HG03159 (cell line): ENCODE measurements at regions not wholly inside any gene's neighbourhood (a gene's known extent, or its start where the extent isn't known, plus 50 kb on each side); places are given as distances from the start of the nearest gene placed in this dataset.
"Not testable (repeated sequence)": the region's sequence is repeated elsewhere in the genome, so short reads cannot be mapped to it uniquely, and the experiment has no call there.

Source experiments
- ATAC-seq: cut with Tn5 transposase; IDR thresholded peaks from one replicate; pipeline ENCODE4 v1.9.1; 2021; ENCODE audit warnings: mild to moderate bottlenecking, moderate library complexity; ENCODE audit not compliant: unreplicated experiment

GRCh38 chr9:81037889-81038288, 651.5 kb downstream of the TLE1 start:
- ATAC-seq: no peak

GRCh38 chr9:81035601-81036000, 653.7 kb downstream of the TLE1 start:
- no peak for ATAC-seq

DNA sequence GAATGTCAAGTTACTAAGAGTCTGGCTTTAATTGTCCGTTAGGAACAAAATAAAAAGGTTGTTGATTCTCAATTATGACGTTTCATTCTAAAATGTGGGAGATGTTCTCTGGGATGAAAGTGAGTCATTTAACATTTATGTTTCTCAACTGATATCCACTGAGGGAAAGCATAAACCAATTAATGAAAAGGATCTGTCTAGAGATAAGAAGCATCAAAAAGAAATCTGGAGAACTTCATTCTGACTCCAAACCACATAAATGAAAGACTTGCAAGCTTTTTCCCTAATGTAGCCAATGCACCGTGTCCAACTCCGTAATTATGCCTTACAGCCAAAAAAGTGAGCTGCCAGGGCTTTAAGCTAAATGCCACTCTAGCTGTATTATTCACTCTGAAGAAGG, 654.2 kb downstream of the TLE1 start:
- no peak for ATAC-seq

- no peak for ATAC-seq
Observed at GRCh38 chr9:81032831-81033230, 656.5 kb downstream of the TLE1 start.

GRCh38 chr9:81032030-81032572, 657.2 kb downstream of the TLE1 start:
- no peak for ATAC-seq

DNA sequence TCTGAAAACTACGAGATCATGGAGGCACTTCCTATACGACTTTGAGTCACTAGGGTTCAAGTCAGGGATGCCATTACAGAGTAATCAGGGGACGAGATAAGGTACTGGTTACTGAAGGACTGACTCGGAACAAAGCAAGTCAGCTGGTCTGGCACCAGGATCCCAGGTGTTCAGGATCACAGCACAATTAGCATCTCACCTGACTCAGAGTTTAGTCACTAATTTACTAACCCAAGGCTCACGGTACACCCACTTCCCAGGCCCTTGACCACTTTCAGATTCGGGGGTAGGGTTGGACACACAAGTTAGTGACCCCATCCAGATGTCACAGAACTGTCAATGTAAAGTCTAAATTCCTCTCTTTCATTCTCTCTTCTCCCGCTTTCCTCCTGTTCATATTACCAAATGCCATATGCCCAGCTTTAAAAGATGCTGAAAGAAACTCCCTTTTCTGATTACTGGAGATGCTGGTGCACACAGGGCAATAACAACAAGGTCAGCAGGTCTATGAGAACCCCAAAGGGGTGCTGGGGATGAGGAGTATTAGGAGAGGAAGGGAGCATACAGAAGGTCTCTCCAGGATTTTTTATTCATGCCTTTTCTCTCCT, 657.8 kb downstream of the TLE1 start:
- no peak for ATAC-seq

GRCh38 chr9:81030027-81030426, 659.3 kb downstream of the TLE1 start:
- ATAC-seq: no peak

- ATAC-seq: no peak
Observed at GRCh38 chr9:81028504-81028903, 660.8 kb downstream of the TLE1 start.

GRCh38 chr9:81022177-81022576, 667.2 kb downstream of the TLE1 start:
- ATAC-seq: no peak

- ATAC-seq: not testable (repeated sequence)
Observed at GRCh38 chr9:81014945-81015344, 674.4 kb downstream of the TLE1 start.

GRCh38 chr9:81013191-81013590, 676.2 kb downstream of the TLE1 start:
- not testable (repeated sequence) for ATAC-seq

DNA sequence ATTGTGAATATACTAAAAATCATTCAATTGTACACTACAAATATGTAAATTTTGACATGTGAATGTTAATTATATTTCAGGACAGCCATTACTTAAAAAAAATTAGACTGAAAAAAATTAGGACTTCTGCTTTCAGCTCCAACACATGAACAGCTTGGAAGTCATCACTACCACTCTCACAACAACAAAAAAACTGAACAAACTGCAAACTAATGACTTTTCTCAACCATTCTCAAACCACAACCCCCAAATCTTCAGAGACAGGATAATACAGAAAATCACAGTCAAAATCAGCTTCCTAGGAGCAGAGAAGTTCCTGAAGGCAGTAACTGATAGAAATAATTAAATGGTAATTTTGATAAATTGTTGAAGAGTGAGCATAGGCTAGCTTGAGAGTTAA, 686.4 kb downstream of the TLE1 start:
- no peak for ATAC-seq

DNA sequence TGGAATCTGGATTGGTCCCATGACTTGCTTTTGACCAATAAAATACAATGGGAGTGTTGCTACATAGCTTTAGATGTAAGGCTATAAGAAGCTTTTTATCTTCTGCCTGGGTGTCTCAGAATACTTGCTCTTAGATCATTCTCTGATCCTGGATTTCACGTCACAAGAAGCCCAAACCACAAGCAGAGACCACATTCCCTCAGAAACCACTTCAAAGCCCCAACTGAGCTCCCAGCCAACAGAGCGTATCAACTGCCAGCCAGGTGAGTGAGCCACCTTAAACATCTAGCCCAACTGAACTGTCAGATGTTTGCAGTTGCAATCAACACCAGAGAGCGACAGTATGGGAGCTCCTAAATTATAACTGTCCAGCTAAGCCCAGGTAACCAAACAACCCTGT, 687.1 kb downstream of the TLE1 start:
- ATAC-seq: no peak

DNA sequence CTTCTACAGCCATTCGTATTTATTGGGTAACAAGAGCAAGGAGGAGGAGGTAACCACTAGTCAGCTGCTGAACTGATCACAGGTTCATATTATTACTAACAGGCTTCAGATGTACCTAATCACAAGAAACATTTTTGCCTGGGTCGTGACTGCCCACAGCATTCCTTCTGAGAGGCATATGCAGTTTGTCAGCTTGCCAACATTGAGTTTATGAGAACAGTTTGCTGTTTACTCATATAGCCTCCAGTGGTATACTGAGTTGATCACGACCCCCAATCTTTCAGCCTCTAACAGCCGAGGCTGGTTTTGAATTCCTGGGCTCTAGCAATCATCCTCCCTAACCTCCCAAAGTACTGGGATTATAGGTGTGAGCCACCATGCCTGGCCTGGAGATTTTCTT, 693.6 kb downstream of the TLE1 start:
- no peak for ATAC-seq

DNA sequence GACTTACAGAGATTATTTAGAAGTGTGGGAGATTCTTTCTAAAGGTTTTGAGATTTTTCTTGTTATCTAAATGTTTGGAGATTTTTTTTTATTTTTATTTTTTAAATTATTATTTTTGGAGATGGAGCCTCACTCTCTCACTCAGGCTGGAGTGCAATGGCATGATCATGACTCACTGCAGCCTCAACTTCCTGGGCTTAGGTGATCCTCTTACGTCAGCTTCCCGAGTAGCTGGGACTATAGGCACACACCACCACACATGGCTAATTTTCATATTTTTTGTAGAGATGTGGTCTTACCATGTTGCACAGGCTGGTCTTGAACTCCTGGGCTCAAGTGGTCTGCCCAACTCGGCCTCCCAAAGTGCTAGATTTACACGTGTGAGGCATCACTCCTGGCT, 694.5 kb downstream of the TLE1 start:
- no peak for ATAC-seq

GRCh38 chr9:80985595-80985994, 703.8 kb downstream of the TLE1 start:
- ATAC-seq: not testable (repeated sequence)

DNA sequence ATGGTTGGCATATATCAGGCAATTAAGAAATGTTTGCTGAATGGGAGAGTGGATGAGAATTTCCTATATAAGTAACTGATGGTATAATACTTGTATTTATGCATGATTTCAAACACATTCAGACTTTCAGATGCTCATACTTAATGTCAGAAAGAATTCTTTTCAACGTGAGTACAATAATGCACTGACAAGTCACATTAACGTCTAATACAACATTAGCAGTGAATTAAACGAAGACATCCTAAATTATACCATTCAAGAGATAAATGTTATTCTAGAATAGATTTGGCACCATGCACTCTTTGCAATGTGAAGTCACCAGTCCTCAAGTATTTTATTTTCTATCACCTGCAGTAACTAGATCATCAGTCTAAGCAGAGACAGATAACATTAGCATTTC, 712.9 kb downstream of the TLE1 start:
- ATAC-seq: no peak

DNA sequence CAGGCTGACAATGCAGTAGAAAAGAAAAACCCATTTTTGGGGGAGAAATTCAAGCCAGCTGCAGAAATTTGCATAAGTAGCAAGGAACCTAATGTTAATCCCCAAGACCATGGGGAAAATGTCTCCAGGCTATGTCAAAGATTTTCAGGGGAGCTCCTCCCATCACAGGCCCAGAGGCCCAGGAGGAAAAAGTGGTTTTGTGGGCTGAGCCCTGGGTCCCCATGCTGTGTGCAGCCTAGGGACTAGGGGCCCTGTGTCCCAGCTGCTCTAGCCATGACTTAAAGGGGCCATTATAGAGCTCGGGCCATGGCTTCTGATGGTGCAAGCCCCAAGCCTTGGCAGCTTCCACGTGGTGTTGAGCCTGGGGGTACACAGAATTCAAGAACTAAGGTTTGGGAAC, 719.0 kb downstream of the TLE1 start:
- ATAC-seq: not testable (repeated sequence)

GRCh38 chr9:80968611-80969010, 720.7 kb downstream of the TLE1 start:
- ATAC-seq: no peak

- no peak for ATAC-seq
Observed at GRCh38 chr9:80964914-80965313, 724.4 kb downstream of the TLE1 start.

GRCh38 chr9:80964374-80964773, 725.0 kb downstream of the TLE1 start:
- no peak for ATAC-seq

GRCh38 chr9:80957801-80958200, 731.5 kb downstream of the TLE1 start:
- ATAC-seq: no peak

- no peak for ATAC-seq
Observed at GRCh38 chr9:80954521-80954920, 734.8 kb downstream of the TLE1 start.
